ENCODE measurements at regions not wholly inside any gene's neighbourhood (a gene's known extent, or its start where the extent isn't known, plus 50 kb on each side); places are given as distances from the start of the nearest gene placed in this dataset.
"Not testable (repeated sequence)": the region's sequence is repeated elsewhere in the genome, so short reads cannot be mapped to it uniquely, and the experiment has no call there.

DNA sequence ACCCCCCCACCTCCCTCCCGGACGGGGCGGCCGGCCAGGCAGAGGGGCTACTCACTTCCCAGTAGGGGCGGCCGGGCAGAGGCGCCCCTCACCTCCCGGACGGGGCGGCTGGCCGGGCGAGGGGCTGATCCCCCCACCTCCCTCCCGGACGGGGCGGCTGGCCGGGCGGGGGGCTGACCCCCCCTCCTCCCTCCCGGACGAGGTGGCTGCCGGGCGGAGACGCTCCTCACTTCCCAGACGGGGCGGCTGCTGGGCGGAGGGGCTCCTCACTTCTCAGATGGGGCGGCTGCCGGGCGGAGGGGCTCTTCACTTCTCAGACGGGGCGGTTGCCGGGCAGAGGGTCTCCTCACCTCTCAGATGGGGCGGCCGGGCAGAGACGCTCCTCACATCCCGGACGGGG lies 117.5 kb downstream of the FHIP1A start:
- CTCF ChIA-PET: not testable (repeated sequence)
- H3K27me3 Mint-ChIP-seq: peaks cover 3 to 14% of the 10 kb centered on the region in 2 donors

DNA sequence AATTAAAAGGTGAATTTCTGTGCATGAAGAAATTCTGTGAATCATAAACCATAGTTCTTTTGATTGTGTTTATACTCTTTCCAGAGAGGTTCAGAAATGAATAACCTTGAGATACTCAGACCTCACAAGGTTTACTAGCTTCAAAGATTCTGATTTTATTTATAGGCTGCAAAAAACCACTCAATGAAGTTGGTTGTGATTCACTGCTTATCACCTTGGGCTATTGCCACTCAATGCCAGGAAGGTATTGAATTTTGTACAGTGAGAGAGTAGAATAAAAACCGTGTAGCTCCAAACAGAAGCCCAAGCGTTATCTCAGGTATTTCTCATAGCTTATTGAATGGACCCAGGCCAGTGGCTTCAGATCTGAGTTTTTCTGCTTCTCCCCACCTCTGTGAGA lies 118.7 kb downstream of the FHIP1A start:
- Histone ChIP-seq H3K4me1 (ENCODE audit: insufficient read depth, low read length) (no peaks in the 10 kb centered on the region), H3K36me3 (ENCODE audit: insufficient read depth, low read length) (no peaks in the 10 kb centered on the region), H3K9me3 (ENCODE audit: low read length) (no peaks in the 10 kb centered on the region), H3K4me3 (ENCODE audit: low read length) (no peak overlapping the region), H3K27ac (ENCODE audit: low read depth, low read length) (no peak overlapping the region), H3K27me3 (ENCODE audit: insufficient read depth, low read length, poor library complexity, severe bottlenecking) (no peaks in the 10 kb centered on the region)
- no peak overlapping the region for H3K27ac Mint-ChIP-seq
- CTCF ChIA-PET: no interaction called here
- POLR2A ChIA-PET: no interaction called here
- H3K36me3 Mint-ChIP-seq: no peaks in the 10 kb centered on the region
- no peaks in the 10 kb centered on the region for H3K9me3 Mint-ChIP-seq
- DNase-seq: no peak
- no peaks in the 10 kb centered on the region for H3K4me1 Mint-ChIP-seq
- peaks cover 4 to 6% of the 10 kb centered on the region in 2 donors for H3K27me3 Mint-ChIP-seq
- H3K4me3 Mint-ChIP-seq: no peak overlapping the region

More for the DNA sequence above, 117.5 kb downstream of the FHIP1A start:
- H3K27ac Mint-ChIP-seq; H3K9me3 ChIP-seq (ENCODE audit: low read length); H3K36me3 ChIP-seq (ENCODE audit: insufficient read depth, low read length); POLR2A ChIA-PET; H3K4me3 Mint-ChIP-seq; H3K27ac ChIP-seq (ENCODE audit: low read depth, low read length); H3K27me3 ChIP-seq (ENCODE audit: insufficient read depth, low read length, poor library complexity, severe bottlenecking); DNase-seq; H3K4me3 ChIP-seq (ENCODE audit: low read length); H3K4me1 Mint-ChIP-seq; H3K9me3 Mint-ChIP-seq; H3K36me3 Mint-ChIP-seq; H3K4me1 ChIP-seq (ENCODE audit: insufficient read depth, low read length): not testable (repeated sequence)

DNA sequence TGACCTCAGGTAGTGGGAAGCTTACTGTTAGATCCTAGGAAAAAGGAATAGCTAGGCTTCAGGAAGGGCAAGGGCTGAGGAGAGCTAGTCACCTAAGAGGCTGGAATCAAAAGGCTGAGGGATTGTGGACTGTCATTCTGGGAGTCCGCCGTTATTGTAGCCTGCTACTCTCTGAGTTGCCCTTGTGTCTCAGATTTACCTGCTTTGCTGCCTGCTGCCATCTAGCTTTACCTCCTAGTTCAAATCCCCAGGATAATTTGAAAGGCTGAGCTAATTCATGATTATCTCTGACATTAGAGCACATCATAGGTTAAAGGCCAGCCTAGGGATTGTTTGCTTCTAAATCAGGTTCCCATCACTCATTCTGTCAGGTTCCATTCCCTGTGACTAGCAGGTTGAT lies 120.2 kb downstream of the FHIP1A start:
- no peak for DNase-seq
- no peaks in the 10 kb centered on the region for H3K4me1 Mint-ChIP-seq
- ChIA-PET POLR2A (no interaction called here), CTCF (no interaction called here)
- Histone ChIP-seq H3K27ac (ENCODE audit: low read depth, low read length) (no peak overlapping the region), H3K9me3 (ENCODE audit: low read length) (no peaks in the 10 kb centered on the region), H3K4me1 (ENCODE audit: insufficient read depth, low read length) (no peaks in the 10 kb centered on the region), H3K4me3 (ENCODE audit: low read length) (no peak overlapping the region), H3K27me3 (ENCODE audit: insufficient read depth, low read length, poor library complexity, severe bottlenecking) (no peaks in the 10 kb centered on the region), H3K36me3 (ENCODE audit: insufficient read depth, low read length) (no peaks in the 10 kb centered on the region)
- no peak overlapping the region for H3K27ac Mint-ChIP-seq
- H3K36me3 Mint-ChIP-seq: no peaks in the 10 kb centered on the region
- H3K4me3 Mint-ChIP-seq: no peak overlapping the region
- no peaks in the 10 kb centered on the region for H3K9me3 Mint-ChIP-seq
- H3K27me3 Mint-ChIP-seq: peaks cover 0 to 4% of the 10 kb centered on the region in 2 donors

- POLR2A ChIA-PET: no interaction called here
- H3K4me1 Mint-ChIP-seq: no peaks in the 10 kb centered on the region
- H3K36me3 ChIP-seq (ENCODE audit: insufficient read depth, low read length): no peaks in the 10 kb centered on the region
- no peaks in the 10 kb centered on the region for H3K36me3 Mint-ChIP-seq
- H3K4me3 ChIP-seq (ENCODE audit: low read length): no peak overlapping the region
- no peak for DNase-seq
- CTCF ChIA-PET: no interaction called here
- no peak overlapping the region for H3K27ac ChIP-seq (ENCODE audit: low read depth, low read length)
- no peaks in the 10 kb centered on the region for H3K4me1 ChIP-seq (ENCODE audit: insufficient read depth, low read length)
- H3K4me3 Mint-ChIP-seq: no peak overlapping the region
- H3K27me3 ChIP-seq (ENCODE audit: insufficient read depth, low read length, poor library complexity, severe bottlenecking): no peaks in the 10 kb centered on the region
- no peaks in the 10 kb centered on the region for H3K9me3 ChIP-seq (ENCODE audit: low read length)
- H3K27ac Mint-ChIP-seq: no peak overlapping the region
- peaks cover 0 to 4% of the 10 kb centered on the region in 2 donors for H3K27me3 Mint-ChIP-seq
- no peaks in the 10 kb centered on the region for H3K9me3 Mint-ChIP-seq
Measured at GRCh38 chr4:151530230-151530629, 121.3 kb downstream of the FHIP1A start.

DNA sequence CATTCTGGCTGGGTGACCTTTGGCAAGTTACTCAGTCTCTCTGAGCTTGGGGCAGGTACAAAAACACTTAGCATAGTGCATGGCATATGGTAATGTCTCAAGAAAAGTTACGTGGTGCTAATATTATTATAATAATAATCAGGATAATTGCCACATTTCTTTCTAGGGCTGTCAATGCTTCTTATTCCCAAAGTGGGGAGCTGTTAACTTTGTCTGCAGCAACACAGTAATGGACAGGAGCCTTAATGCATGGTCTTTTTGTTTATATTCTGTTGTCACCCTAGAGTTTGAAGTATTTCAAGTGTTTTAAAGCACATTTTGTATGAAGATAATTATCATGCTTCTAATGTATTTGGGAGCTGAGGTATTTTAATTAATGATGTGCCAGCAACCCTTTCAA lies 121.8 kb downstream of the FHIP1A start:
- no peaks in the 10 kb centered on the region for H3K4me1 Mint-ChIP-seq
- ChIA-PET POLR2A (no interaction called here), CTCF (no interaction called here)
- H3K9me3 Mint-ChIP-seq: no peaks in the 10 kb centered on the region
- Histone ChIP-seq H3K4me3 (ENCODE audit: low read length) (no peak overlapping the region), H3K4me1 (ENCODE audit: insufficient read depth, low read length) (no peaks in the 10 kb centered on the region), H3K36me3 (ENCODE audit: insufficient read depth, low read length) (no peaks in the 10 kb centered on the region), H3K27me3 (ENCODE audit: insufficient read depth, low read length, poor library complexity, severe bottlenecking) (no peaks in the 10 kb centered on the region), H3K9me3 (ENCODE audit: low read length) (no peaks in the 10 kb centered on the region), H3K27ac (ENCODE audit: low read depth, low read length) (no peak overlapping the region)
- DNase-seq: no peak
- no peaks in the 10 kb centered on the region for H3K36me3 Mint-ChIP-seq
- H3K27me3 Mint-ChIP-seq: peaks cover 0 to 4% of the 10 kb centered on the region in 2 donors
- H3K27ac Mint-ChIP-seq: no peak overlapping the region
- no peak overlapping the region for H3K4me3 Mint-ChIP-seq

DNA sequence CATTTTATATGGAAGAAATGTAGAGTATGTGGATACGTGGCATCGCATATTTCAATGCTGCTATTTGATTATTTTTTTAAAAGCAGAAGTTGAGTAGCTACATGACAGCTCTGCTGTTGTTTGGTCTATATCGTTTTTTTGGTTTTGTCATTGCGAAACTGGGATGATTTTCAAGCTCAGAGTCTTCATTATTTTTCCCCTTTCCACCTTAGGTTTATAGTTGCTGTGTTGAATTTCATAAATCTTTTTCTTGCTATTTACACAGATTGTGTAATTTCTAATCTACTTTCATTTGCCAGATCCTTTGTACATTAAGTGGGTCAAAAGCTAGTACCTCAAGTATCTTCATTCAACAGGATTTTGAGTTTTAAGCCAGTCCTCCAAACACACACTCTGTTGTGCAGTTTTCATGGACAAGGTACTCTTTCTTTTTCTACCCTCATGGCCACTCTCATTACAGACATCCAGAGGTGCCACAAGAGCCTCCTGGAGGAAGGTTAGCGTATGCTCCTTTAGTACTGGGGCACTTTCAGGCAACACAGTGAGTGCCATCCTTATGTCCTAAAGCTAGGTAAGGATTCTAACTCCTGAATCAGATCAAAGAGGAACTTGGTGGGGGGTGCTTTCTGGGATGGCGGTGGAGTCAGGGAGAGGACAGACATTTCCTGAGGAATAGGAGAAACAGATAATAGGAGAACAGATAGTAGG lies 123.2 kb downstream of the FHIP1A start:
- Mint-ChIP-seq H3K4me1 (no peaks in the 10 kb centered on the region), H3K9me3 (no peaks in the 10 kb centered on the region), H3K4me3 (no peak overlapping the region), H3K27me3 (peaks cover 0 to 4% of the 10 kb centered on the region in 2 donors), H3K27ac (no peak overlapping the region), H3K36me3 (no peaks in the 10 kb centered on the region)
- H3K27ac ChIP-seq (ENCODE audit: low read depth, low read length): no peak overlapping the region
- no peaks in the 10 kb centered on the region for H3K27me3 ChIP-seq (ENCODE audit: insufficient read depth, low read length, poor library complexity, severe bottlenecking)
- POLR2A ChIA-PET: no interaction called here
- CTCF ChIA-PET: no interaction called here
- H3K4me1 ChIP-seq (ENCODE audit: insufficient read depth, low read length): no peaks in the 10 kb centered on the region
- no peaks in the 10 kb centered on the region for H3K9me3 ChIP-seq (ENCODE audit: low read length)
- no peak overlapping the region for H3K4me3 ChIP-seq (ENCODE audit: low read length)
- DNase-seq: no peak
- H3K36me3 ChIP-seq (ENCODE audit: insufficient read depth, low read length): no peaks in the 10 kb centered on the region

- CTCF ChIA-PET: no interaction called here
- H3K27me3 Mint-ChIP-seq: peaks cover 3 to 6% of the 10 kb centered on the region in 2 donors
- H3K4me1 Mint-ChIP-seq: no peaks in the 10 kb centered on the region
Measured at GRCh38 chr4:151534195-151534594, 125.2 kb downstream of the FHIP1A start.

DNA sequence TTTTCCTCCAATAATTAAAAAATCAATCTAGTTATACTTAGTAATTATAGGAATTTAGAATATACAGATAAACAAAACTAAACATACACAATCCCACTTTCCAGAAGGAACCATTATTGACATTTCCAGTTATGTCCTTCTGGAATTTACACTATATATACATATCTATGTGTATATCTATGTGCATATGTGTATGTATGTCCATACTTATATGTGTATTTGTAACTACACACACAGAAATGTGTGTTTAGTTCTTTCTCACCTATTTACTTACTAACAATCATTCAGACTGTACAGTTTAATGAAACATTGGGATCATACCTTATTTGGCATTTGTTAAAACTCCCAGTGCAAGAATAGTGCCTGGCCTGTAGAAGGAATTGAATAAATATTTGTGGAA lies 126.4 kb downstream of the FHIP1A start:
- peaks cover 3 to 9% of the 10 kb centered on the region in 2 donors for H3K27me3 Mint-ChIP-seq
- ChIA-PET POLR2A (no interaction called here), CTCF (no interaction called here)
- no peaks in the 10 kb centered on the region for H3K4me1 Mint-ChIP-seq
- Histone ChIP-seq H3K9me3 (ENCODE audit: low read length) (no peaks in the 10 kb centered on the region), H3K4me1 (ENCODE audit: insufficient read depth, low read length) (no peaks in the 10 kb centered on the region), H3K27me3 (ENCODE audit: insufficient read depth, low read length, poor library complexity, severe bottlenecking) (no peaks in the 10 kb centered on the region), H3K4me3 (ENCODE audit: low read length) (no peak overlapping the region), H3K36me3 (ENCODE audit: insufficient read depth, low read length) (no peaks in the 10 kb centered on the region), H3K27ac (ENCODE audit: low read depth, low read length) (no peak overlapping the region)
- H3K27ac Mint-ChIP-seq: no peak overlapping the region
- no peaks in the 10 kb centered on the region for H3K36me3 Mint-ChIP-seq
- H3K9me3 Mint-ChIP-seq: no peaks in the 10 kb centered on the region
- no peak for DNase-seq
- no peak overlapping the region for H3K4me3 Mint-ChIP-seq

More at GRCh38 chr4:151534195-151534594, 125.2 kb downstream of the FHIP1A start:
- POLR2A ChIA-PET: no interaction called here
- H3K36me3 Mint-ChIP-seq: no peaks in the 10 kb centered on the region
- Histone ChIP-seq H3K4me3 (ENCODE audit: low read length) (no peak overlapping the region), H3K4me1 (ENCODE audit: insufficient read depth, low read length) (no peaks in the 10 kb centered on the region), H3K9me3 (ENCODE audit: low read length) (no peaks in the 10 kb centered on the region), H3K27ac (ENCODE audit: low read depth, low read length) (no peak overlapping the region), H3K27me3 (ENCODE audit: insufficient read depth, low read length, poor library complexity, severe bottlenecking) (no peaks in the 10 kb centered on the region), H3K36me3 (ENCODE audit: insufficient read depth, low read length) (no peaks in the 10 kb centered on the region)
- no peaks in the 10 kb centered on the region for H3K9me3 Mint-ChIP-seq
- no peak overlapping the region for H3K4me3 Mint-ChIP-seq
- no peak for DNase-seq
- H3K27ac Mint-ChIP-seq: no peak overlapping the region

GRCh38 chr4:151537687-151538086 lies 128.7 kb downstream of the FHIP1A start:
- POLR2A ChIA-PET: no interaction called here
- H3K9me3 Mint-ChIP-seq: no peaks in the 10 kb centered on the region

More at GRCh38 chr4:151537687-151538086, 128.7 kb downstream of the FHIP1A start:
- Mint-ChIP-seq H3K36me3 (no peaks in the 10 kb centered on the region), H3K27me3 (peaks cover 12 to 24% of the 10 kb centered on the region in 2 donors), H3K4me3 (no peak overlapping the region), H3K27ac (no peak overlapping the region), H3K4me1 (no peaks in the 10 kb centered on the region)
- CTCF ChIA-PET: no interaction called here
- DNase-seq: no peak
- Histone ChIP-seq H3K27ac (ENCODE audit: low read depth, low read length) (no peak overlapping the region), H3K4me1 (ENCODE audit: insufficient read depth, low read length) (no peaks in the 10 kb centered on the region), H3K9me3 (ENCODE audit: low read length) (no peaks in the 10 kb centered on the region), H3K36me3 (ENCODE audit: insufficient read depth, low read length) (no peaks in the 10 kb centered on the region), H3K4me3 (ENCODE audit: low read length) (no peak overlapping the region), H3K27me3 (ENCODE audit: insufficient read depth, low read length, poor library complexity, severe bottlenecking) (no peaks in the 10 kb centered on the region)

All from CD8-positive, alpha-beta memory T cell (primary cell).